ENCODE measurements at regions not wholly inside any gene's neighbourhood (a gene's known extent, or its start where the extent isn't known, plus 50 kb on each side); places are given as distances from the start of the nearest gene placed in this dataset.
"Not testable (repeated sequence)": the region's sequence is repeated elsewhere in the genome, so short reads cannot be mapped to it uniquely, and the experiment has no call there.

- not testable (repeated sequence) for TF ChIP-seq CTCF (IDR thresholded peaks at IDR 0.05; ENCODE audit: poor library complexity, severe bottlenecking); EP300 (conservative IDR thresholded peaks at IDR 0.05; ENCODE audit: poor library complexity, severe bottlenecking); EZH2 (IDR thresholded peaks at IDR 0.05; ENCODE audit: borderline replicate concordance, insufficient read depth, low read length, poor library complexity, severe bottlenecking); TAF1 (IDR thresholded peaks at IDR 0.05; ENCODE audit: low read depth); SMC3 (conservative IDR thresholded peaks at IDR 0.05; ENCODE audit: poor library complexity); RAD21 (conservative IDR thresholded peaks at IDR 0.05)
These were observed 70.5 kb upstream of the FAM72C start for GRCh38 chr1:144042251-144042650.

All from neural cell (in vitro differentiated cells).